Fibroblast of villous mesenchyme (primary cell): ENCODE measurements at regions not wholly inside any gene's neighbourhood (a gene's known extent, or its start where the extent isn't known, plus 50 kb on each side); places are given as distances from the start of the nearest gene placed in this dataset.

ENCODE experiments used
- DNase-seq: peaks from one replicate; pipeline ENCODE4 v3.0.0-alpha.2; 2010; ENCODE audit warnings: low read depth
- H3K4me3 ChIP-seq: 2 replicates; pipeline ENCODE4 v1.5.1; 2011; ENCODE audit warnings: low read depth, mild to moderate bottlenecking, low read length
- CTCF ChIP-seq: IDR thresholded peaks from 2 replicates; pipeline ENCODE4 v1.5.1; 2012; ENCODE audit warnings: low read depth, mild to moderate bottlenecking, low read length; ENCODE audit not compliant: insufficient read depth

- no peak for TF ChIP-seq CTCF
- no peak overlapping the region for H3K4me3 ChIP-seq
- DNase-seq, result no peak
These were observed 102.5 kb upstream of the MME start for GRCh38 chr3:154977666-154978065.

- no peak for TF ChIP-seq CTCF
- no peak overlapping the region for H3K4me3 ChIP-seq
- DNase-seq, result peak; percentile 65
These were observed 103.8 kb upstream of the MME start for GRCh38 chr3:154976072-154976983.

DNA sequence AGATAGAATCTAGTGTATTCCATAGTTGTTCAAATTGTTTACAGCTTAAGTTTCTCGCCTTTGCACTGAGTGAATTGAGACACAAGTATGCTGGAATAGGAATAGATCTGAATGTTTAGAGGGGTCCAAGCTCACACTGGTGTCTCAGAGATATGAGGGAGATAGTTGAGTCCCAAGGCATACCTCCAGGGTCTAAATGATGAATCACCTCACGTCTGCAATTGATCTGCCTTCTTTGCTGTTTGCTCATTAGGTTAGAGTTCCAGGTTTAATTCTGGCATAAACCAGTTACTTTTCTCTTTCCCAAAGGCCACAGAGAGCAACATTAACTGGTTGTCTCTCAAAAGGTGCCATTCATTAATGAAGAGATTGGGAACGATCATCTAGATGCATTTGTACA is 106.3 kb upstream of the MME start:
- TF ChIP-seq CTCF, result no peak
- no peak overlapping the region for H3K4me3 ChIP-seq
- no peak for DNase-seq

- DNase-seq, result peak; percentile 81
- TF ChIP-seq CTCF, result no peak
- H3K4me3 ChIP-seq, result no peak overlapping the region
These were observed 107.2 kb upstream of the MME start for GRCh38 chr3:154972951-154973350.

DNA sequence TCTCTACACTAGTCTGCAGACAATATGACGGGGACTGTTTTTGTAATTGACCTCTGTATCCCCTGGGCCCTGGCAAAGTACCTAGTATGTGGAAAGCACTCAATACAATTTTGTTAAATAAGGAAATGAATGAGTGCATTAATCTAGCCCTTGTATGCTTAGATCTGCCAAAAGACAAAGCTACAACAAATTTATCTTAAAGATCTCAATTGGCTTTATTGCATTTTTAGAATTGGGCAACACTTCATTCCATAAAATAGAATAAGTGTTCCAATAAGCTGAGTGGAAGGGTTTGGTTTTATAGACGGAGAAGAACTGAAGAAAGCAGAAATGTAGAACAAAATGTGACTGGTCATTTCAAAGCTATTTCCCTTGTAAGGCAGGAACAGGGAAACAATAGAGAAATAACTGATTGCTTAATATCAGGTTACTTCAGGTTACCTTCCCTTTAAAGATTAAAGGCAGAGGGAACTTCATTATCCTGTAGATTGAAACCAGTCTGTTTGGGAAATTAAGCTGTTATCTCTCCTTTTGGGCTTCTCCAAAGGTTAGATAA is 108.3 kb upstream of the MME start:
- TF ChIP-seq CTCF, result no peak
- peak; percentile 80 for DNase-seq
- H3K4me3 ChIP-seq, result no peak overlapping the region

DNA sequence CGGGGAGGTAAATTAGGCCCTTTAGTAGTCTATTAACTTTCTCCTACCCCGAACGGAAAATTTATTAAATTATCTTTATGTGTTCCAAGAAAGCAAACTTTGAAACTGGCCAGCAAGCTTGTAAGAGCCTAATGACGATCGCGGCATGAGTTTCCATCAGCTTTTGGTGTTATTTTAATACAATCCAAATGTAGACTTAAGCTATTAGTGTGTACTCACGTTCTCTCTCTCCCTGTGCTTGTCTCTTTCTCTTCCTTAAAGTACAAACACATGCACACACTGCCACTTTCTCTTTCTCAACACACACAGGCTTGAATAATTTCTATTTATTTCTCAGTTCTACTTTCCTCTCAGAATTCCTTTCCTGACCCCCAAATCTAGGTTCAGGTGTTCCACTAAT is 108.8 kb upstream of the MME start:
- peak; percentile 61 for DNase-seq
- TF ChIP-seq CTCF, result no peak
- no peak overlapping the region for H3K4me3 ChIP-seq

DNA sequence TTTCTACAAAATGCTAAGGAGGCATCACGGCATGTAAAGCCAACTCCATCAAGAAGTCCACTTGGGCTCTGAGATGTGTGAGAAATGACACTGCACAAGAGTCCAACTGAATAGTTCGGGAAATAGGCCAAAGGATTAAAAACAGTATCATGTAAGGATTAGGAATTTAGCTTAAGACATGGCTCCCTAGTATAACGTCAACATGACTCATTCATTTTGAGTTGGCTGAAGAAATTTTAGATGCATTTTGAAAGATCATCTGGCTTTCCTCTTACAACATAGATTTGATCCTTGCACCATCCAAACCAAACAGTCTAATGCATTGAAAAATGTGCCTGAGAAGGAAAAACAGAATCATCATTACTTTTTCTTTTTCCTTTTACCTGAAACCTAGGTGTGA is 109.3 kb upstream of the MME start:
- no peak overlapping the region for H3K4me3 ChIP-seq
- DNase-seq, result peak; percentile 98
- no peak for TF ChIP-seq CTCF
